ENCODE measurements at regions not wholly inside any gene's neighbourhood (a gene's known extent, or its start where the extent isn't known, plus 50 kb on each side); places are given as distances from the start of the nearest gene placed in this dataset.

DNA sequence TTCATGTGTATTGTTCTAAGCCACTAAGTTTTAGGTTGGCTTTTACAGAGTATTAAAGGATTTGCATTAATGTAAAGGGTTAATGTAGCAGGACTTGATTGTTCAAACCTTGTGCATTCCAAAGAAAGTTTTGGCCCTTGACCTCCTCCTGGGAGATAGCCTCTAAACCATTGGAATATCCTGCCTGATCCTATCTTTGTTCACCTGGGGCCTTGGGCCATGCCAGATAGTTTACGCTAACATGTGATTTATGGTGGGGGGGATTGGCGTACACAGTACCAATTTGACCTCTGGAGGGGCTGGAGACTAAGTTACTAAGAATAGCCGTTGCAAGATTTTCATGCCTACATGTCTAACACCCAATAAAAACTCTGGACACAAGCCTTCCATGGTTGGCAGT lies 1002.7 kb upstream of the PABPC4L start:
- no peaks in the 10 kb centered on the region for H3K9me3 ChIP-seq
- DNase-seq (ENCODE audit: low spot score in 2 of 2) = peak; percentile 43 to 55
- H3K4me1 ChIP-seq = peaks cover 5% of the 10 kb centered on the region
- H3K27me3 ChIP-seq (ENCODE audit: low read depth) = no peaks in the 10 kb centered on the region
- no peaks in the 10 kb centered on the region for H3K36me3 ChIP-seq (replicated peaks)
- H3K4me3 ChIP-seq = no peak overlapping the region
- in situ Hi-C loops (cut with MboI; ENCODE audit: low sequenced_read_pairs) = no loop called here

DNA sequence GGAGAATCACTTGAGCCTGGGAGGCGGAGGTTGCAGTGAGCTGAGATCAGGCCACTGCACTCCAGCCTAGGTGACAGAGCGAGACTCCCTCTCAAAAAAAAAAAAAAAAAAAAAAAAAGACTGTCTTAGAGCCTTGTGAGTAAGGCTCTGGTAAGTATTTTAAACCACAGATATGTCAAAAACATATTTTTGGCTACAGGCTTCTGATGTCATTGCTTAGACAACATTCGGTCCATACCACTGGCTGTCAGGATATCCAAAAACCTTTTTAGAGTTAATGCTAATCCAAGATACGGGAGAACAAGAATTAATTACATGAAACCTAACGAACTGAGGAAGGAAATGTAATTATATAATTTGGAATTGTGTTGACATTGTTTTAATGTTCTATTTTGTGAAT lies 999.5 kb upstream of the PABPC4L start:
- Histone ChIP-seq H3K27me3 (ENCODE audit: low read depth) (no peaks in the 10 kb centered on the region), H3K4me1 (peaks cover 5% of the 10 kb centered on the region), H3K36me3 (replicated peaks) (no peaks in the 10 kb centered on the region), H3K9me3 (no peaks in the 10 kb centered on the region), H3K4me3 (no peak overlapping the region)
- in situ Hi-C loops (cut with MboI; ENCODE audit: low sequenced_read_pairs) = no loop called here
- no peak for DNase-seq (ENCODE audit: low spot score in 2 of 2)

DNA sequence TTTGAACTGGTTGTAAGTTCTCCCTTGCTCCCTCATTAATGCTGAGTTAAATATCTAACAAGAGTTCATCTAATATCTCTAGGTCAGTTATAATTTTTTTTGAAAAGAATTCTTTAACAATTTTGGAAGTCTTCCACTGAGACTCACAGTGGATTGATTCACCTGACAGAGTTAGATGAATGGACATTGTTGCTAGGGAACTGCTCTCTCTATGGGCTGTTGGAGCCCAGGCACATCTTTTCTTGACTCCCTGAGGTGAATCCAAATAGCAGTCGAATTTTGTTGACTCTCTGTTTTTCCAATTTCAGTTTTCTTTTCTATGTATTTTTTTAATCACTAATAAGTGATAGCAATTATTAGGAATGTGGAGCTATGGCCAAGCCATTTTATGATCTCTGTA lies 996.1 kb upstream of the PABPC4L start:
- Histone ChIP-seq H3K4me3 (no peak overlapping the region), H3K27me3 (ENCODE audit: low read depth) (no peaks in the 10 kb centered on the region), H3K4me1 (no peaks in the 10 kb centered on the region), H3K9me3 (no peaks in the 10 kb centered on the region), H3K36me3 (replicated peaks) (no peaks in the 10 kb centered on the region)
- no peak for DNase-seq (ENCODE audit: low spot score in 2 of 2)
- in situ Hi-C loops (cut with MboI; ENCODE audit: low sequenced_read_pairs) = no loop called here

DNA sequence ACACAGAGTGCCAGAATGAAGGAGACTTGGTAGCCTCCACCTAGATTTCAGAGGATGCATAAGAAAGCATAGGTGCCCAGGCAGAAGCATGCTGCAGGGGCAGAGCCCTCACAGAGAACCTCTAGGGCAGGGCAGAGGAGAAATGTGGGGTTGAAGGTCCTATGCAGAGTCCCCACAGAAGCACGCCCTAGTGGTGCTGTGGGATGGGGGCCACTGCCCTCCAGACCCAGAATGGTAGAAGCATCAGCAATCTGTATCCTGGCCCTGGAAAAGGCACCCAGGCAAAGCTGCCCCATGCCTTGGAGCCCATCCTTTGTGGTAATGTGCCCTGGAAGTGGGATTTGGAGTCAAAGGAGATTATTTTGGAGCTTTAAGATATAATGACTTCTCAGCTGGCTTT lies 992.9 kb upstream of the PABPC4L start:
- no peaks in the 10 kb centered on the region for H3K9me3 ChIP-seq
- no peak for DNase-seq (ENCODE audit: low spot score in 2 of 2)
- in situ Hi-C loops (cut with MboI; ENCODE audit: low sequenced_read_pairs) = no loop called here
- H3K4me1 ChIP-seq = no peaks in the 10 kb centered on the region
- H3K4me3 ChIP-seq = no peak overlapping the region
- H3K27me3 ChIP-seq (ENCODE audit: low read depth) = no peaks in the 10 kb centered on the region
- no peaks in the 10 kb centered on the region for H3K36me3 ChIP-seq (replicated peaks)

DNA sequence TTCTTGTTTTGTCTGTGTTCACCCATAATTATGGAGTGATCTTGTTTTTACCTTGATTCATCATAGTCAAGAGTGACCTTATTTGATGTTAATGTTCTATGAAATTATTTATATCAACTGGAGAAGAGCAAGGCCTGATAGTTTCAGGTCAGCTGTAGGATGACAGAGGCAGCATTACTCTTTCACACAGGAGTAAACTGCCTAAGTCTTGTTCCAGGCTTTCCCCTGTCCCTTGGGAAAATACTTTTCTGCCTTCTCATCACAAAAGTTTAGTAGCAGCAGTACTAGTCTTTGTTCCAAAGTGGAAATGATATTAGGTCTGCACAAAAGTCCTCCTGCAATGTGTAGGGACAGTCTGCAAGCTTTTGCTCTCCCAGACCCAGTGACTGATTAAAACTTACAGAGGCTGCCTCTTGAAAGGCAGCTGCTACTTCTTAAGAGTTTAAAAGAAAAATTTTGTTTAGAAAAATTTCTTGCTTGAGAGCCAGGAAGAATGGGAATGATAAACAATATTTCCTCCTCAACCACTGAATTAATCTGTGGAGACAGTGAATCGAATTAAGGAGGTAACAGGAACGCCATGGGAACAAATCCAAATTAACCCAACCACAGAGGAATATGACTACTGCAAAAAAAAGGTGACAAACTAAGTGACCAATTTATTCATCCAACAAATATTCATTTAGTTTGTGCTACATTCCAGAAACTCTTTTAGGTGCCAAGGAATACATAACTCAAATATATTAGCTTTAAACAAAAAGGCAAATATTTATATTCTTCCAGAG lies 991.4 kb upstream of the PABPC4L start:
- no peaks in the 10 kb centered on the region for H3K9me3 ChIP-seq
- no peak overlapping the region for H3K4me3 ChIP-seq
- H3K27me3 ChIP-seq (ENCODE audit: low read depth) = no peaks in the 10 kb centered on the region
- no peaks in the 10 kb centered on the region for H3K36me3 ChIP-seq (replicated peaks)
- no peak for DNase-seq (ENCODE audit: low spot score in 2 of 2)
- no peaks in the 10 kb centered on the region for H3K4me1 ChIP-seq
- in situ Hi-C loops (cut with MboI; ENCODE audit: low sequenced_read_pairs) = no loop called here

DNA sequence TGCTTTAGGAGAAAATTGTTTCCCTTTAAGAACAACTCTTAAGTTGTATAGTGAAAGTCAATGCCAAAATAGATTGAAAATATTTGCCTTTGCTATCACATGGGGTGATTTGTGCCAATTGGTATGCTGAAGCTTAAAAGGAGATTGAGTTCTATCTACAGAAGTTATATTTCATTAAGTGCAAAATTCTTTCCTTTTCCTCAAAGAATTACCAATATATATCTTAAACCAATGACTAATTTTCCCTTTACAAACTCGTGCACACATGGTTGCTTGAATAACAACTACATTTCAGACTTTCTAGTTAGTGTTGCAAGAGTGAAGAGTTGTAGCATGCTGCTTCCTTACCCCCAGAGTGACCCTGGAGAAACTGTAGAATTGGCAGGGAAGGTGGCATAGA lies 990.0 kb upstream of the PABPC4L start:
- Histone ChIP-seq H3K4me1 (peaks cover 2% of the 10 kb centered on the region), H3K9me3 (no peaks in the 10 kb centered on the region), H3K36me3 (replicated peaks) (no peaks in the 10 kb centered on the region), H3K27me3 (ENCODE audit: low read depth) (no peaks in the 10 kb centered on the region), H3K4me3 (no peak overlapping the region)
- in situ Hi-C loops (cut with MboI; ENCODE audit: low sequenced_read_pairs) = no loop called here
- DNase-seq (ENCODE audit: low spot score in 2 of 2) = no peak

DNA sequence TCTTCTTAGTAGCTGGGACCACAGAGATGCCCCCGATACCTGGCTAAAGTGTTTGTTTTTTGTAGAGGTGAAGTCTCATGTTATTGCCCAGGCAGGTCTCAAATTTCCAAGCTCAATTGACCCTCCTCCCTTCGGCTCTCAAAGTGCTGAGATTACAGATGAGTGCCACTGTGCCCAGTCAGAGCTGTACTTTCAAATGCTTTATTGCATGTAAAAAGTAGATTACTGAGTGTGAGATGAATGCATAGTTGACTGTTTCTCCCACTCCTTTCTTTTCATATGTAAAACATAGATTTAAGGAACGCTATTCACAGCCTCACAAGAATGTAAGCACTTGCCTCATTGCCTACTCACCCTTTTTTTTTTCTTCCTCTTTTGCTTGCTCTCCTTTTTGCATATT lies 984.4 kb upstream of the PABPC4L start:
- no peaks in the 10 kb centered on the region for H3K36me3 ChIP-seq (replicated peaks)
- in situ Hi-C loops (cut with MboI; ENCODE audit: low sequenced_read_pairs) = no loop called here
- no peak overlapping the region for H3K4me3 ChIP-seq
- H3K9me3 ChIP-seq = no peaks in the 10 kb centered on the region; the same call in 1 of the 2 replicates
- H3K4me1 ChIP-seq = peaks cover 24% of the 10 kb centered on the region
- H3K27me3 ChIP-seq (ENCODE audit: low read depth) = no peaks in the 10 kb centered on the region
- DNase-seq (ENCODE audit: low spot score in 2 of 2) = peak; percentile 75 to 99

DNA sequence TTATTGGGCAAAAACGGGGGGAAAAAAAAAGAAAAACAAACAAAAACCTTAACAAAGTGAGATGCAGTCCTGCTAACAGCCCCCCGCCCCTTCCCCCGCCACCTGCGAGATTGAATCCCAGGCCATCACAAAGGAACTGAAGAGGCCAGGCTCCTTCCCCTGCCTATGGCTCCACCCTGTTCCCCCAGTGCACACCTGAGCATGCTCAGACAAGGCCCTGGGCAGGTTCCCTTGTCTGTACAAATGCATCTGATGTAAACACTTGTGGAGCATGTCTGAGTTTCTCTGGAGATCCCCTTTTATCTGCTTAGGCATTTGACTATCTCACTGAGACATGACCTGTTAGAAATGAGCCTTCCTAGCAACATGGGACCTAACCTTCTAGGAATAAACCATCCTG lies 983.7 kb upstream of the PABPC4L start:
- in situ Hi-C loops (cut with MboI; ENCODE audit: low sequenced_read_pairs) = no loop called here
- Histone ChIP-seq H3K36me3 (replicated peaks) (no peaks in the 10 kb centered on the region), H3K9me3 (no peaks in the 10 kb centered on the region; the same call in 1 of the 2 replicates), H3K4me3 (no peak overlapping the region), H3K4me1 (peaks cover 24% of the 10 kb centered on the region), H3K27me3 (ENCODE audit: low read depth) (no peaks in the 10 kb centered on the region)
- peak in 1 of 2 experiments; percentile 15 for DNase-seq (ENCODE audit: low spot score in 2 of 2)

DNA sequence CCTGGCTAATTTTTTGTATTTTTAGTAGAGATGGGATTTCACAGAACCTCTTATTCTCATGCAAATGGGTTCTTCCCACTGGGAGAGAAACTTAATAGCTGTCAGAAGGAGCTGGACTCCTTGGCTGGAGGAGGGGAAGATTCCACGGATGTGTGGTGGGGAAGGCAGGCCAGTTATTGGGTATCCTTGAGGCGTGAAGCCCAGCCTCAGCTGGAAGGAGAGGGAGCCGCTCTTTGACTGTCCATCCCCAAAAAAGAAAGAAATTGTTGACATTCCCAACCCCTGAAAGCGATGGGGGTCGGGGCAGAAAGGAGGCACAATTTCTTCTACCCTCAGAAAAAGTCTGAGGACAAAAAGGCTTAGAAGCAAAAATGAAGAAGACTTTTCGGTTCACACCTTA lies 983.1 kb upstream of the PABPC4L start:
- H3K27me3 ChIP-seq (ENCODE audit: low read depth) = no peaks in the 10 kb centered on the region
- in situ Hi-C loops (cut with MboI; ENCODE audit: low sequenced_read_pairs) = no loop called here
- H3K4me3 ChIP-seq = no peak overlapping the region
- no peaks in the 10 kb centered on the region for H3K36me3 ChIP-seq (replicated peaks)
- H3K4me1 ChIP-seq = peaks cover 24% of the 10 kb centered on the region
- peak; percentile 54 to 58 for DNase-seq (ENCODE audit: low spot score in 2 of 2)
- H3K9me3 ChIP-seq = no peaks in the 10 kb centered on the region; the same call in 1 of the 2 replicates

DNA sequence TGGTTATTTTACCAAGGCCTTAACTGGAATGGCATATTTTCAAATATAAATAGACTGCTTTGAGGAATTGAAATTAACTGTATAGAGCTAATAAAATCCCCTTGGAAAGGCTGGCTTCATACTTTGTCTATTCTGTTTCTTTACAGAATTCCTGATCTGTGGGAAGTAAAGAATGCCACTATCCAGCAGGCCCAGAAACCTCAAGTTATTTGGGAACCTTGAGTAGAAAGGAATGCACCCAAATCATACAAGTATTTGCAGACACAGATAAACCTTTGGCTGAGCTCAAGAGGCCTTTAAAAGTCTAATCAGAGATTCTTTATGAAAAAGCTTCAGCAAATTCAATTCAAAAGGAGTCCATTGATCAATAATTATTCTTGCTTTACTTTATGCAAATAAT lies 975.7 kb upstream of the PABPC4L start:
- Histone ChIP-seq H3K27me3 (ENCODE audit: low read depth) (no peaks in the 10 kb centered on the region), H3K4me1 (no peaks in the 10 kb centered on the region), H3K36me3 (replicated peaks) (no peaks in the 10 kb centered on the region), H3K9me3 (no peaks in the 10 kb centered on the region; the same call in 1 of the 2 replicates), H3K4me3 (no peak overlapping the region)
- in situ Hi-C loops (cut with MboI; ENCODE audit: low sequenced_read_pairs) = no loop called here
- DNase-seq (ENCODE audit: low spot score in 2 of 2) = no peak

DNA sequence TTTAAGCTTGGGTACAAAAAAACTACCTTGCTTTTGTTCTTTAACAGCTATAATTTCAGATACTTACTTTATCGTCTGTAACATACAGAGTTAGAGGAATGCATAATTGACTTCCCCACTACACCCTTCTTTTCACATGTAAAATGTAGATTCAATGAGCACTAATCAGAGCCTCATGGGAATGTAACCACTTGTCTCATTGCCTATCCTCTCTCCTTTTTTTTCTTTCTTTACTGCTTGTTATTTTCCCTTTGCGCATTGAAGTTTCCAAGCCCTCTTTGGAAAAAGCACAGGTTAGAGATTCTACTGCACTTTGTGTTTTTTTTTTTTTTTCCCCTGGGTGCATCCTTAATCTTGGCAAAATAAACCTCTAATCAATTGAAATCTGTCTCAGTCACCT lies 965.1 kb upstream of the PABPC4L start:
- Histone ChIP-seq H3K27me3 (ENCODE audit: low read depth) (no peaks in the 10 kb centered on the region), H3K4me3 (no peak overlapping the region), H3K4me1 (peaks cover 8% of the 10 kb centered on the region), H3K36me3 (replicated peaks) (no peaks in the 10 kb centered on the region), H3K9me3 (no peaks in the 10 kb centered on the region)
- no peak for DNase-seq (ENCODE audit: low spot score in 2 of 2)
- in situ Hi-C loops (cut with MboI; ENCODE audit: low sequenced_read_pairs) = no loop called here

DNA sequence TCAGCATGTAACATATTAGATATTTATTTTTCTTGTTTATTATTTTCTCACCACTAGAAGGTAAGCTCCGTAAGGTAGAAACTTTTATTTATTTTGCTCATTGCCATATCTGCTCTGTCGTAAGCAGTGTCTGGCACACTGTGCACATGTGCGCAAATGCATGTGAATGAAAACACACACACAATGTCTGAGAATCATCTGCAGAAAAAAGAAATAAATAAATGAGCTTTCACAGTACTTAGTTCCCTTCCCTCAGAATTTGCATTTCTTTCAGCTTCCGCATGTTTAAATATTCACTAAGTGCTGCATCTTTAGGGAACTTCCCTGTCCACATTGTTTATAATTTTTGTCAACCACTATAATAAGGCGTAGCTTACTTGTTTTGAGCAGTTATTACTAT lies 963.0 kb upstream of the PABPC4L start:
- no peaks in the 10 kb centered on the region for H3K27me3 ChIP-seq (ENCODE audit: low read depth)
- in situ Hi-C loops (cut with MboI; ENCODE audit: low sequenced_read_pairs) = no loop called here
- H3K36me3 ChIP-seq (replicated peaks) = no peaks in the 10 kb centered on the region
- peaks cover 8% of the 10 kb centered on the region for H3K4me1 ChIP-seq
- H3K9me3 ChIP-seq = no peaks in the 10 kb centered on the region
- no peak for DNase-seq (ENCODE audit: low spot score in 2 of 2)
- no peak overlapping the region for H3K4me3 ChIP-seq

DNA sequence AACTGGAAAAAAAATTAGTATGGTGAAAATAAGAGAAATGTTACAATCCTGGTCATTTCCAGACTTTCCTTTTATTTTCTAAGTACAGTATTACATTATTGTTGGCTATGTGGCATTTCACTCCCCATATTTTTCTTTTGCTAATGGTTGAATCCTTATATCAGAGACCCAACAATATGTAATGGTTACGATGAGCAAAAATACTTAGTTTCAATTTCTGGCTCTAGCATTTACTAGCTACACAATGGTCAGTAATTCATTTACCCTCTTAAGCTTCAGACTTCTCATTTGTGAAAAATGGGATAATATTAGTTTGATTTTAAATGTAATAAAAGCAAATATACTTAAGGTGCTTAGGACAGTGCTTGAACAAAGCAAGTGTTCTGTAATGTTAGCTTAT lies 942.9 kb upstream of the PABPC4L start:
- DNase-seq (ENCODE audit: low spot score in 2 of 2) = no peak
- no peaks in the 10 kb centered on the region for H3K4me1 ChIP-seq
- no peak overlapping the region for H3K4me3 ChIP-seq
- H3K9me3 ChIP-seq = no peaks in the 10 kb centered on the region
- H3K36me3 ChIP-seq (replicated peaks) = no peaks in the 10 kb centered on the region
- in situ Hi-C loops (cut with MboI; ENCODE audit: low sequenced_read_pairs) = no loop called here
- H3K27me3 ChIP-seq (ENCODE audit: low read depth) = no peaks in the 10 kb centered on the region

DNA sequence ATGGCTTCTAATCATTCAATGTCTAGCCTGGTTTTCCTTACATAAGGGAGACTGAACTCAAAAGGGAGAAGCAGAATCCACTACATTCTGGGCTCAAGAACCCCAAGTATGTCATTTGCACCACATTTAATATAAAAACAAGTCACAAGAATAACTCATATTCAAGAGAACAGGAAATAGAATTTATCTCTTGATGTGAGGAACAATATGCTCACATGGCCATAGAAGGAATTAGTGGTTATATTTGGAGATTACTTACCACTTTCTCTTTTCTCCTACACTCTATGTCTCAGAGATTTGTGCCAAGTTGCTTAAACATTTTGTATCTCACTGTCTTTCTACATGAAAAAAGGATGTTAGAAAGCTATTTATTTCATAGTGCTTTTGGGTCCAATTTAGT lies 922.6 kb upstream of the PABPC4L start:
- no peaks in the 10 kb centered on the region for H3K27me3 ChIP-seq (ENCODE audit: low read depth)
- DNase-seq (ENCODE audit: low spot score in 2 of 2) = no peak
- H3K4me1 ChIP-seq = no peaks in the 10 kb centered on the region
- H3K4me3 ChIP-seq = no peak overlapping the region
- H3K36me3 ChIP-seq (replicated peaks) = no peaks in the 10 kb centered on the region
- in situ Hi-C loops (cut with MboI; ENCODE audit: low sequenced_read_pairs) = no loop called here
- no peaks in the 10 kb centered on the region for H3K9me3 ChIP-seq

DNA sequence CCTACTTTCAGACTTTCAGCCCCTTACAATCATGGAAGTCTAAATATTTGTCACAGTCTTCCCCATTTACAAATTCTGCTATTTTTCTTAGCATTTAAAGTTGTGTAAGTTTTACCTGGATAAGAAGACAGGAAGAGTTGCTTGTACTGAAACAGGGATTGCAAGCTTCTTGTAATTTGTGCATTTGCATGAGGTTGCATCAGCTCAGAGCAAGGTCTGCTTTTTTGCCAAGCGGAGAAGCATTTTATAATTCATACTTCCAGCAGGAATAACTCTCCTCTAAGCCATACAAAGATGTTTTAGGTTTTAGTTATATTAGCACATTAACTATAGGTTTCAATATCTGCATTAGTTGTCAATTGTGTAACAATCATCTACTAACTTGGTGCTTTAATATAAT lies 922.0 kb upstream of the PABPC4L start:
- DNase-seq (ENCODE audit: low spot score in 2 of 2) = no peak
- no peak overlapping the region for H3K4me3 ChIP-seq
- in situ Hi-C loops (cut with MboI; ENCODE audit: low sequenced_read_pairs) = no loop called here
- H3K27me3 ChIP-seq (ENCODE audit: low read depth) = no peaks in the 10 kb centered on the region
- no peaks in the 10 kb centered on the region for H3K36me3 ChIP-seq (replicated peaks)
- H3K9me3 ChIP-seq = no peaks in the 10 kb centered on the region
- no peaks in the 10 kb centered on the region for H3K4me1 ChIP-seq

All from HAP-1 (cell line).